Fibroblast of pulmonary artery (primary cell): ENCODE measurements at regions not wholly inside any gene's neighbourhood (a gene's known extent, or its start where the extent isn't known, plus 50 kb on each side); places are given as distances from the start of the nearest gene placed in this dataset.

Experiments used
- DNase-seq: peaks from one replicate; pipeline ENCODE4 v3.0.0-alpha.2; 2010; ENCODE audit warnings: low read depth
- H3K4me3 ChIP-seq: replicated peaks from 2 replicates; pipeline ENCODE4 v1.5.1; 2011; ENCODE audit warnings: low read depth, mild to moderate bottlenecking, control low read depth, low read length, moderate library complexity
- TF ChIP-seq, protein P1 (sequence below): IDR thresholded peaks from 2 replicates; pipeline ENCODE4 v1.5.1; 2011; ENCODE audit warnings: mild to moderate bottlenecking, control low read depth, low read length, inconsistent platforms; ENCODE audit errors: missing control alignments

DNA sequence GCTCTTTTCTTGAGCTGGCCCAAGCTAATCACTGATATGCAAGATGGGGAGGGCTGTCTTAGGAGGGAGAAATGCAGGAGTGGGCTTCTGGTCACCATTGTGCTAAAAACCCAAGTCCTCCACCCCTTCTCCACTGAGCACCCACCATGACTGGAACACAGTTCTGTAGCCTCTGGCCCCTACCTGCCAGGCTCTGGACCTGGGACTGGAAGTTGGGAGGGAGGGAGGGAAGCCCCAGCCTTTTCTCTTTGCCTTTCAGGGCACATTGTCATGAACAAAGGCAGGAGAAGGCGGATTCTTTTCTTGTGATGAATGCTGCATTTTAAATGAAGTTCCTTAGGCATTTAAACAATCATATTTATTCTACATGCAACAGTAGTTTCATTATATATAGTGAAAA lies 559.1 kb upstream of the TRPC7 start:
- TF ChIP-seq, protein P1, sequence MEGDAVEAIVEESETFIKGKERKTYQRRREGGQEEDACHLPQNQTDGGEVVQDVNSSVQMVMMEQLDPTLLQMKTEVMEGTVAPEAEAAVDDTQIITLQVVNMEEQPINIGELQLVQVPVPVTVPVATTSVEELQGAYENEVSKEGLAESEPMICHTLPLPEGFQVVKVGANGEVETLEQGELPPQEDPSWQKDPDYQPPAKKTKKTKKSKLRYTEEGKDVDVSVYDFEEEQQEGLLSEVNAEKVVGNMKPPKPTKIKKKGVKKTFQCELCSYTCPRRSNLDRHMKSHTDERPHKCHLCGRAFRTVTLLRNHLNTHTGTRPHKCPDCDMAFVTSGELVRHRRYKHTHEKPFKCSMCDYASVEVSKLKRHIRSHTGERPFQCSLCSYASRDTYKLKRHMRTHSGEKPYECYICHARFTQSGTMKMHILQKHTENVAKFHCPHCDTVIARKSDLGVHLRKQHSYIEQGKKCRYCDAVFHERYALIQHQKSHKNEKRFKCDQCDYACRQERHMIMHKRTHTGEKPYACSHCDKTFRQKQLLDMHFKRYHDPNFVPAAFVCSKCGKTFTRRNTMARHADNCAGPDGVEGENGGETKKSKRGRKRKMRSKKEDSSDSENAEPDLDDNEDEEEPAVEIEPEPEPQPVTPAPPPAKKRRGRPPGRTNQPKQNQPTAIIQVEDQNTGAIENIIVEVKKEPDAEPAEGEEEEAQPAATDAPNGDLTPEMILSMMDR: no peak
- no peak overlapping the region for H3K4me3 ChIP-seq
- DNase-seq: no peak

DNA sequence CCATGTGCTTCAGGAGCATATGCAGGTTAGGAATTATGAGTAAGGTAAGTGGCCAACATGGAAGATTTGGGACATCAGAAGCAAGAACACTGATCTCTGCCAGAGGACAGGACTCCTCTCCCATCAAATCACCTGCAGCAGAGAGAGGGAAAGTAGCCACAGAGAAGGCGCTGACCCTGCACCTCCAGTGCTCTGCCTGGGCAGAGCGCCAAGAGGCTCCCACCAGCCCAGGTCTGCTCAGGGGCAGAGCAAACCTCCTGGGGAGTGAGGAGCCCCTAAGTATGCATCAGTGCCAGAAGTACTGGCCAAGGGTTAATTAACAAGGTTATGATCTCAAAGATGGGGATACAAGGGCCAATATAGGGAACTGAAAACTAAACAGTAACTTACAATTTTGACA lies 545.3 kb upstream of the TRPC7 start:
- DNase-seq: no peak
- TF ChIP-seq, protein P1: no peak
- H3K4me3 ChIP-seq: no peak overlapping the region

DNA sequence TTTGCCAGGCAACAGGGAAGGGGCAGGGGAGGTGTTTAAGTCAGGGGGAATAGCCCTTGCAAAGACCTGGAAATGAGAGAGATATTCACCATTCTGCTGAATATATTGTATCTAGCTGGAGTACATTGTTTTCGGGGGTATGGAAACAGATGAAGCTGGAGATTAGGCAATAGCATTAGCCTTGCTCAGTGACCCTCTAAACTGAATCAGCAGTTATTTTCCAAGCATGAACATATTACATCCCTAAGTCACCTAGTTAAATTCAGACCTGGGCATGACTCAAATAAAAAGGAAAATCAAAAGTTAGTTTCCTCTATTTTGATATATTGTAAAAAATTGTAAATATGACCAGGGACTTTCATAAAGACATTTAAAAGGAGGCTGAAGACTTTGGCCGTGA lies 544.6 kb upstream of the TRPC7 start:
- H3K4me3 ChIP-seq: no peak overlapping the region
- TF ChIP-seq, protein P1: no peak
- DNase-seq: no peak

DNA sequence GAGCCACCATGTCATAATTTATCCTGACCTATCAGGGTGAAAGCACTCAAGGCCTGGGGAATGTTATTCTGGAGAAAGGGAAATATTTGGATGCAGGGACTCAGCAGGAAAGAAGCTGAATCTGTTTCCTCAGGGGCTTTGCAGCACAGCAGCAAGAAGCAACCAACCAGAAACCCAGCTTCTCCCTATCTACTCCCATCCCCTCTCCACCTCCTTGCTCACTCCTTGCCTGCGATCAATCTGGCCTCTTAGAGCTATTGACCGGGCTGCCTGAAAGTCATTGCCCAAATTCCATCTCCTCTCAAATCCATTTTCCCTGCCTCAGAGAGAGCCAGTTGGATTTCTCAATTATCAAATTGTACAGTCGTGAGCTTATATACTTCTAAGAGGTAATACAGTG lies 542.0 kb upstream of the TRPC7 start:
- H3K4me3 ChIP-seq: no peak overlapping the region
- TF ChIP-seq, protein P1: no peak
- no peak for DNase-seq

DNA sequence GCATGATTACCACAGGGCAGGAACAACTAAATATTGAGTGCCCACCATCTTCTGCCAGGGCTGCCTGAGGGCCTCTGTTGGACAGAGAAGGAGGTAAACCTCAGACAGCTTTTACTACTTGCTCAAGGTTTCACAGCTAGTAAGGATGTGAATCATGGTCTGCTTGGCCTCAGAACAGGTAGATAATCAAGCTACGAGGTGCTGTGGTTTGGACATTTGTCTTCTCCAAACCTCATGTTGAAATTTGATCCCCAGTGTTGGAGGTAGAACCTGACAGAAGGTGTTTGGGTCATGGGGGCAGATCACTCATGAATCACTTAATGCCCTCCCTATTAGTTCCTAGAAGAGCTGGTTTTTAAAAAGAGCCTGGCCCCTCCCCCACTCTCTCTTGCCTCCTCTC lies 541.2 kb upstream of the TRPC7 start:
- no peak for DNase-seq
- TF ChIP-seq, protein P1: no peak
- no peak overlapping the region for H3K4me3 ChIP-seq

DNA sequence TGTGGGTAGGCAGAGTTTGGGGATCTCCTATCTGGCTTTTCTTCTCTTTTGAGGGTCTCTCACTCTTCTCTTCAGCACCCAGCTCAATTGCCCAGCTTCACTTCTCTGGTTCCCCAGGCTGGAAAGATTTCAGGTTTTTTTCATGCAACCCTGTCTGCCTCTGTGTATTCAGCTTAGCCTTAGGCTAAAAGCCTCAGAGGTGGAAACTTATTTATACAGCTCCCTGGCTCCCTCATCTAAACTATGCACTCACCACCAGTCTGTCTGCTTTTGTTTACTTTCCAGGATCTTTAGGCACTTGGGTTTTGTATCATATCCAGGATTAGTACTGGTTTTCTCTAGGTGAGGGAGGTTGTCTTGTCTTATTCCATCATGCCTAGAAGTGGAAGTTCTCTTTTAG lies 540.2 kb upstream of the TRPC7 start:
- TF ChIP-seq, protein P1: no peak
- DNase-seq: no peak
- H3K4me3 ChIP-seq: no peak overlapping the region

DNA sequence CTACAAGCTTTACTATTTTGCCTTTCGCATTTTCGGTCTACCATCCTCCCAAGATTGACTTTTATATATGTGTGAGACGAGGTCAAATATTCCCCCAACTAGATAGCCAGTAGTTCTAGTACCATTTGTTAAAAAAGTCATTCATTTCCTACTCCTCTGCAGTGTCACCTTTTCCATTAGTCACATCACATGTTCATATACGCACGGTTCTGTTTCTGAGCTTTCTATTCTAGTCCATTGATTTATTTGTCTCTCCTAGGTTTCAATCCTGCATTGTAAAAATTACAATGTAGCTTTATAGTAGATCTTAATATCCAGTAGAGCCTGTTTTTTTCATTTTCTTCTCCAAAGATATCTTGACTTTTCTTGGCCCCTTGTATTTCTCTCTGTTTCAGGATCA lies 528.7 kb upstream of the TRPC7 start:
- no peak for DNase-seq

More for the DNA sequence above, 528.7 kb upstream of the TRPC7 start:
- H3K4me3 ChIP-seq: no peak overlapping the region
- TF ChIP-seq, protein P1: no peak
